LNCaP clone FGC (cell line): ENCODE measurements at regions not wholly inside any gene's neighbourhood (a gene's known extent, or its start where the extent isn't known, plus 50 kb on each side); places are given as distances from the start of the nearest gene placed in this dataset.

Experiments used
- DNase-seq: peaks from one replicate; pipeline ENCODE4 v3.0.0-alpha.2; 2011; ENCODE audit warnings: low read depth
- H3K4me3 ChIP-seq: 2 replicates; pipeline ENCODE4 v1.5.1; 2011; ENCODE audit warnings: mild to moderate bottlenecking, low read depth, low read length, control low read depth
- TF ChIP-seq, protein P1 (sequence below): IDR thresholded peaks from 2 replicates; pipeline ENCODE4 v1.5.1; 2012; ENCODE audit warnings: mild to moderate bottlenecking; ENCODE audit not compliant: control insufficient read depth, insufficient read depth; ENCODE audit errors: extremely low read depth

DNA sequence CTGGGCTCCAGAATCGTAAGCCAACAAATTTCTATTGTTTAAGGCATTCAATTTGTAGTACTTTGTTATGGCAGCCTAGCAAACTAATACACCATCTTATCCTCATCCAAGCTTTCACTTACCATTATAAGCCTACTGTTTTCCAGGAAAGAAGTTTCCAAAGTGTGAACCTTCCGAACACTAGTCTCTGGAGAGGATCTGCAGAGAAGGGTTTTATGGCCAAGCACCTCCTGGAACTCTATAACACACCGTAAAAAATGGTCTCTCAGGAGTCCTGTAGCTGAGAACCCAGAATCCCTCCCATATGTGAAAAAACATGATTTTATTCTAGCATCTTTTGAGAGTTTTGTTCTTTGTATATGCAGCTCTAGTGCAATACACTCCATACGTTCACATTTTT is 142.1 kb downstream of the POSTN start:
- TF ChIP-seq, protein P1, sequence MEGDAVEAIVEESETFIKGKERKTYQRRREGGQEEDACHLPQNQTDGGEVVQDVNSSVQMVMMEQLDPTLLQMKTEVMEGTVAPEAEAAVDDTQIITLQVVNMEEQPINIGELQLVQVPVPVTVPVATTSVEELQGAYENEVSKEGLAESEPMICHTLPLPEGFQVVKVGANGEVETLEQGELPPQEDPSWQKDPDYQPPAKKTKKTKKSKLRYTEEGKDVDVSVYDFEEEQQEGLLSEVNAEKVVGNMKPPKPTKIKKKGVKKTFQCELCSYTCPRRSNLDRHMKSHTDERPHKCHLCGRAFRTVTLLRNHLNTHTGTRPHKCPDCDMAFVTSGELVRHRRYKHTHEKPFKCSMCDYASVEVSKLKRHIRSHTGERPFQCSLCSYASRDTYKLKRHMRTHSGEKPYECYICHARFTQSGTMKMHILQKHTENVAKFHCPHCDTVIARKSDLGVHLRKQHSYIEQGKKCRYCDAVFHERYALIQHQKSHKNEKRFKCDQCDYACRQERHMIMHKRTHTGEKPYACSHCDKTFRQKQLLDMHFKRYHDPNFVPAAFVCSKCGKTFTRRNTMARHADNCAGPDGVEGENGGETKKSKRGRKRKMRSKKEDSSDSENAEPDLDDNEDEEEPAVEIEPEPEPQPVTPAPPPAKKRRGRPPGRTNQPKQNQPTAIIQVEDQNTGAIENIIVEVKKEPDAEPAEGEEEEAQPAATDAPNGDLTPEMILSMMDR = no peak
- DNase-seq = no peak
- no peak overlapping the region for H3K4me3 ChIP-seq

DNA sequence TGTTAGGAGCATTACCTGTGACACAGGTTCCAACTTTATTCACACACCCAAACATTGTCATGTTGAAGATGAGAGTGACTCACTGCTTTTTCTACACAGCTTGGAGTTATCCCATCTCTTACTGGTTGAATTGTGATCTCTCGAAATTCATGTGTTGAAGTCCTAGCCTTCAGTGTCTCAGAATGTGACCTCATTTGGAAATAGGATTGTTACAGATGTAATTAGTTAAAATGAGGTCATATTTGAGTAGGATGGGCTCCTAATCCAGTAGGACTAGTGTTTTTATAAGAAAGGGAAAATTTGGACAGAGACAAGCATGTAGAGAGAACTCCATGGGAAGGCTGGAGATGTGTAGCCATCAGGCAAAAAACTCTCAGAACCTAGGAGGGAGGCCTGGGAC is 142.5 kb downstream of the POSTN start:
- no peak for DNase-seq
- TF ChIP-seq, protein P1 = no peak
- H3K4me3 ChIP-seq = no peak overlapping the region

DNA sequence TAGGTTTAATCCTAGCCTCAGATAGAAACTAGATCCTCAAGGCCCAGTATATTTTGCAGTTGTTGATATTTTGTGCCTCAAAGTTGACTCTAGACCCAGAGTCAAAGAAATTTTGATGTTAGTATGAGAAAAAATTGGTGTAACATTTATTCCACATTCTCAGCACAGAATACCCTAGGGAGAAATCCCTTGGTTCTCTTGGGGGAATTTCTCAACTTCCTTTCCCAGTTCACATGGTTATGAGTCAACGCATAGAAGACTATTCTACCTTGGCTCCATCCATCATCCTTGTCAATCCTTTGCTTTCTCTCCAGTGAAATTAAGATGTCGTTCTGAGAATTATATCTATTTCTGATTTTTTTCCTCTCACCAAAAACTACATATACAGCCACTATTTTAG is 145.3 kb downstream of the POSTN start:
- TF ChIP-seq, protein P1 = no peak
- DNase-seq = no peak
- no peak overlapping the region for H3K4me3 ChIP-seq

DNA sequence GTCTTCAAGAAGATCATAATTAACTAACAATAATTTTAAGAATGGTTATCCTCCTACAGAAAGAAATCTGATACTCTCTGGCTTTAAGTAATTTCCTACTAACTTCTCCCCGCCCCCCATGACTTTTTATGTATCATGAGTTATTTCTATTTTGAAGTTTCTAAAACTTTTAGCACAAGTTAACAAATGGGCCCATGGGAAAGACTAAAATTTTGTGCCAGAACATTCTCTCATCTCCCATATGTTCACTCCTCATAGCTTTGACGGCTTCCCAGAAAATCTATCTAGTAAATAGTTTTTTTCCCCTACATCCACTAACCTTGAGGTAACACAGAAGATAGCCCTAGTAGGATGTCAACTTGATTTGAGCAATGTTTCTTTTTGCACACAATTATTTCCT is 148.3 kb downstream of the POSTN start:
- H3K4me3 ChIP-seq = no peak overlapping the region
- no peak for DNase-seq
- TF ChIP-seq, protein P1 = no peak

DNA sequence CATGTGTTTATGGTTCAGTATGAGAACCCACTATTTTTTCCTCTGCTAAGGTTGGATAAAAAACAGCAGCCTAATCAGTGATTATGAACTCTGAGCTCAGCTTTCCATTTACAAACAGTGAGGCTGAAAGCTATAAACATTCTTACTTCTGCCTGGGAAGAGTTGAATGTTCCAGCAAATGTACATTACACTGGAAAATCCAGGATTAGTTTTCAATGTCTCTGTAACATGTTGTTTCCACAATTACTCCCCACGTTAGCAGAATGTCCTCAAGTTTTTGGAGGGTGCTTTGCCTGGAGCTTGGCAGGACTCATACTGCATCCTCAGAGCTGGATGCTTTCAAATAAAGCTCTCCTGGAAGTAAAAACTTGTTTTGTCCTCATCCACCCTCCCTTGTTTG is 150.4 kb downstream of the POSTN start:
- no peak overlapping the region for H3K4me3 ChIP-seq
- TF ChIP-seq, protein P1 = no peak
- DNase-seq = no peak

DNA sequence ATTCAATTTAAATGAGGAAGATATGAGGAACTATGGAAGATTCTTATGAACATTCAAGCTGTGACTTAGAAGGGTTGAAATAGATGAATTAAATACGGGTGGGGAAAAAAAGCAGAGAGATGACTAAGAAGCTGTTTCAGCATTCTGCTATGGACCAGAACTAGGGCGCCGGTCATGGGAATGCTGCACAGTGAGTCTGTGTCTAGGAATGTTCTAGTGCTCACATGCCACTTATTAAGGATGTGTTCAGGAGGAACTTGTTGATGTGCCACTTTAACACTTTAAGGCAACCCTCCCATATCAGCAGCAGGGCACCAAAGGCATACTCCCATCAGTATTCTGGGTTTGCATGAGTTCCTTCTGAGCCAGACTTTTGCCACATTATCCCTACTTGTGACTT is 152.1 kb downstream of the POSTN start:
- no peak overlapping the region for H3K4me3 ChIP-seq
- TF ChIP-seq, protein P1 = no peak
- no peak for DNase-seq

DNA sequence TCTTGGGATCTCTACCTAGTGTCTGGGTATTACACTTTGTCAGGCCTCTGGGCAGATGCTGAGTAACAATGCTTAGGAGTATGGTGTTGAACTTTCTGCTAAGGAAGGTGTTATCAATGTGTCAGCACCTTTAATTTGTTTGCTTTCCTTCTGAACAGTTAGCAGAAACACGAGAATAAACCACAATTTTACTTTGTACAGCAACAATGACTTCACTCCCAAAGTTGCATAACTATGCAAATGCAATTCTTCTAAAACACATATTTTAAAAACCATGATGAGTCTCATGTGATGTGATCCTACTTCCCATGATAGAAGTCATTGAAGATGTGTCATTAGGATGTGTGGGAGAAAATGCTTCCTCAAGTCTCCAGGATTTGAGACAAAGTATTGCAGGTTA is 155.0 kb downstream of the POSTN start:
- DNase-seq = no peak
- TF ChIP-seq, protein P1 = no peak
- no peak overlapping the region for H3K4me3 ChIP-seq
